ENCODE measurements at regions not wholly inside any gene's neighbourhood (a gene's known extent, or its start where the extent isn't known, plus 50 kb on each side); places are given as distances from the start of the nearest gene placed in this dataset.

- no peak for TF ChIP-seq CTCF (IDR thresholded peaks at IDR 0.05; ENCODE audit: extremely low read depth in 1 of 2, insufficient read depth in 1 of 2, low read depth in 1 of 2, low read length in 2 of 2)
- no peak for TF ChIP-seq POLR2A (IDR thresholded peaks at IDR 0.05; ENCODE audit: low read depth, low read length)
These were observed 837.7 kb downstream of the FSCB start for GRCh38 chr14:43669355-43669754.

Data from endothelial cell of umbilical vein (primary cell).